ENCODE measurements at regions not wholly inside any gene's neighbourhood (a gene's known extent, or its start where the extent isn't known, plus 50 kb on each side); places are given as distances from the start of the nearest gene placed in this dataset.

GRCh38 chr20:60480950-60481742 is 522.9 kb downstream of the CDH26 start:
- no peak for DNase-seq (ENCODE audit: low read depth)

GRCh38 chr20:60481743-60482133 is 523.5 kb downstream of the CDH26 start:
- no peak for DNase-seq (ENCODE audit: low read depth)

GRCh38 chr20:60482221-60483008 is 524.2 kb downstream of the CDH26 start:
- DNase-seq (ENCODE audit: low read depth): no peak

GRCh38 chr20:60483371-60483770 is 525.1 kb downstream of the CDH26 start:
- no peak for DNase-seq (ENCODE audit: low read depth)

GRCh38 chr20:60484316-60484715 is 526.1 kb downstream of the CDH26 start:
- DNase-seq (ENCODE audit: low read depth): no peak

GRCh38 chr20:60485012-60485760 is 527.0 kb downstream of the CDH26 start:
- DNase-seq (ENCODE audit: low read depth): no peak

- DNase-seq (ENCODE audit: low read depth): no peak
Observed at GRCh38 chr20:60486315-60486714, 528.1 kb downstream of the CDH26 start.

GRCh38 chr20:60486937-60487336 is 528.7 kb downstream of the CDH26 start:
- DNase-seq (ENCODE audit: low read depth): no peak

GRCh38 chr20:60490217-60491050 is 532.2 kb downstream of the CDH26 start:
- DNase-seq (ENCODE audit: low read depth): no peak

GRCh38 chr20:60491051-60491581 is 532.9 kb downstream of the CDH26 start:
- no peak for DNase-seq (ENCODE audit: low read depth)

- no peak for DNase-seq (ENCODE audit: low read depth)
Observed at GRCh38 chr20:60494476-60494875, 536.3 kb downstream of the CDH26 start.

GRCh38 chr20:60497298-60498035 is 539.2 kb downstream of the CDH26 start:
- DNase-seq (ENCODE audit: low read depth): no peak

- no peak for DNase-seq (ENCODE audit: low read depth)
Observed at GRCh38 chr20:60500038-60500701, 541.9 kb downstream of the CDH26 start.

GRCh38 chr20:60501048-60501447 is 542.8 kb downstream of the CDH26 start:
- DNase-seq (ENCODE audit: low read depth): no peak

- no peak for DNase-seq (ENCODE audit: low read depth)
Observed at GRCh38 chr20:60502881-60503280, 544.7 kb downstream of the CDH26 start.

GRCh38 chr20:60505423-60505822 is 547.2 kb downstream of the CDH26 start:
- no peak for DNase-seq (ENCODE audit: low read depth)

GRCh38 chr20:60506061-60506460 is 547.8 kb downstream of the CDH26 start:
- no peak for DNase-seq (ENCODE audit: low read depth)

GRCh38 chr20:60507087-60507694 is 549.0 kb downstream of the CDH26 start:
- no peak for DNase-seq (ENCODE audit: low read depth)

GRCh38 chr20:60509407-60509806 is 551.2 kb downstream of the CDH26 start:
- DNase-seq (ENCODE audit: low read depth): no peak

- no peak for DNase-seq (ENCODE audit: low read depth)
Observed at GRCh38 chr20:60510356-60510755, 552.1 kb downstream of the CDH26 start.

Measured in amniotic epithelial cell (primary cell).